CD14-positive monocyte (primary cell): ENCODE measurements at regions not wholly inside any gene's neighbourhood (a gene's known extent, or its start where the extent isn't known, plus 50 kb on each side); places are given as distances from the start of the nearest gene placed in this dataset.

Experiments used
- DNase-seq, 3 donors: peaks; one replicate each; pipeline ENCODE4 v3.0.0-alpha.2; 2011 to 2022
- H2AFZ ChIP-seq: 2 replicates; pipeline ENCODE4 v1.6.0; 2012; ENCODE audit warnings: mild to moderate bottlenecking, low read depth, low read length, inconsistent platforms; ENCODE audit not compliant: insufficient read depth, poor library complexity, severe bottlenecking
- H3K27ac ChIP-seq, 2 donors: 1 replicate in 1 of 2; 2 replicates in 1 of 2; pipeline ENCODE4 v1.5.1; 2012 to 2013; ENCODE audit warnings: low read length in 2 of 2, control low read depth in 1 of 2, inconsistent platforms in 1 of 2, low read depth in 1 of 2, mild to moderate bottlenecking in 1 of 2
- H3K27me3 ChIP-seq, 2 donors: one replicate each; pipeline versions ENCODE4 v1.6.0 to v1.6.1; 2011 to 2013; ENCODE audit warnings: low read length in 2 of 2; ENCODE audit not compliant: control insufficient read depth in 2 of 2, insufficient read depth in 2 of 2
- H3K36me3 ChIP-seq, 2 donors: replicated peaks in 1 of 2; 1 replicate in 1 of 2; 2 replicates in 1 of 2; pipeline versions ENCODE4 v1.5.1 to v1.6.1; 2012 to 2013; ENCODE audit warnings: low read length in 2 of 2, control low read depth in 1 of 2, inconsistent platforms in 1 of 2, mild to moderate bottlenecking in 1 of 2; ENCODE audit not compliant: insufficient read depth in 2 of 2, control insufficient read depth in 1 of 2
- H3K4me1 ChIP-seq, 2 donors: 1 replicate in 1 of 2; 2 replicates in 1 of 2; pipeline versions ENCODE4 v1.5.1 to v1.6.1; 2012 to 2013; ENCODE audit warnings: low read length in 2 of 2, control low read depth in 1 of 2, inconsistent platforms in 1 of 2, mild to moderate bottlenecking in 1 of 2, moderate library complexity in 1 of 2; ENCODE audit not compliant: insufficient read depth in 2 of 2, control insufficient read depth in 1 of 2
- H3K4me2 ChIP-seq: replicated peaks from 2 replicates; pipeline ENCODE3; 2012; ENCODE audit warnings: low read length, moderate library complexity, mild to moderate bottlenecking; ENCODE audit not compliant: poor library complexity, severe bottlenecking; ENCODE audit errors: extremely low read depth
- H3K4me3 ChIP-seq, 3 experiments: fragments of 200-600 bp in 1 of 3; sonication (generic) in 1 of 3; replicated peaks in 1 of 3; 1 replicate in 2 of 3; 2 replicates in 1 of 3; pipeline ENCODE4 v1.5.1; 2011 to 2013; ENCODE audit warnings: low read length in 3 of 3, mild to moderate bottlenecking in 3 of 3, control low read depth in 2 of 3, low read depth in 2 of 3, inconsistent platforms in 1 of 3, moderate library complexity in 1 of 3
- H3K79me2 ChIP-seq: 2 replicates; pipeline ENCODE4 v1.6.0; 2012; ENCODE audit warnings: mild to moderate bottlenecking, control low read depth, inconsistent platforms, low read length, moderate library complexity; ENCODE audit not compliant: insufficient read depth
- H3K9ac ChIP-seq: 2 replicates; pipeline ENCODE4 v1.6.0; 2017; ENCODE audit warnings: low read length, mild to moderate bottlenecking; ENCODE audit not compliant: insufficient read depth, poor library complexity, severe bottlenecking
- H3K9me3 ChIP-seq, 2 donors: replicated peaks in 1 of 2; 1 replicate in 1 of 2; 2 replicates in 1 of 2; pipeline versions ENCODE4 v1.5.1 to v1.6.1; 2012 to 2013; ENCODE audit warnings: low read length in 2 of 2, control low read depth in 1 of 2; ENCODE audit not compliant: control insufficient read depth in 1 of 2, insufficient read depth in 1 of 2
- H4K20me1 ChIP-seq: 2 replicates; pipeline ENCODE4 v1.6.0; 2012; ENCODE audit warnings: mild to moderate bottlenecking, low read length, control low read depth, moderate library complexity; ENCODE audit not compliant: insufficient read depth
- H3K27ac Mint-ChIP-seq, 7 donors: one replicate each; pipeline ENCODE4 v1.8.0; 2020; ENCODE audit warnings: mild to moderate bottlenecking in 7 of 7, mixed read lengths in 7 of 7, moderate library complexity in 6 of 7, inconsistent platforms in 2 of 7
- H3K27me3 Mint-ChIP-seq, 3 donors: one replicate each; pipeline ENCODE4 v1.8.0; 2021 to 2022; ENCODE audit warnings: low read depth in 3 of 3, mild to moderate bottlenecking in 3 of 3, mixed read lengths in 3 of 3, moderate library complexity in 3 of 3, inconsistent platforms in 1 of 3
- H3K36me3 Mint-ChIP-seq, 2 donors: one replicate each; pipeline ENCODE4 v1.8.0; 2020; ENCODE audit warnings: mixed read lengths in 2 of 2, inconsistent platforms in 1 of 2, mild to moderate bottlenecking in 1 of 2
- H3K4me1 Mint-ChIP-seq: one replicate; pipeline ENCODE4 v1.8.0; 2020; ENCODE audit warnings: mild to moderate bottlenecking, mixed read lengths
- H3K4me3 Mint-ChIP-seq, 2 donors: one replicate each; pipeline ENCODE4 v1.8.0; 2020; ENCODE audit warnings: mild to moderate bottlenecking in 2 of 2, mixed read lengths in 2 of 2, moderate library complexity in 1 of 2
- H3K9me3 Mint-ChIP-seq, 7 donors: one replicate each; pipeline ENCODE4 v1.8.0; 2020 to 2022; ENCODE audit warnings: mixed read lengths in 7 of 7, mild to moderate bottlenecking in 6 of 7, moderate library complexity in 6 of 7, inconsistent platforms in 2 of 7
- WGBS: methylation state at CpG from one replicate; pipeline ENCODE4 v1.1.5; 2013; ENCODE audit warnings: missing lambda C conversion rate; ENCODE audit not compliant: insufficient coverage; 5-methylcytosine and 5-hydroxymethylcytosine counted together
- intact Hi-C, 2 donors: fragments of 100-400 bp; cut with micrococcal nuclease; formaldehyde crosslinking; loops; one replicate each; pipeline versions ENCODE4 v1.15.0 to v1.15.1; 2023
- TF ChIP-seq, protein P1 (sequence below): fragments of 200-600 bp; IDR thresholded peaks from one replicate; pipeline ENCODE4 v1.8.0; 2022; ENCODE audit warnings: antibody characterized with exemption, mild to moderate bottlenecking

DNA sequence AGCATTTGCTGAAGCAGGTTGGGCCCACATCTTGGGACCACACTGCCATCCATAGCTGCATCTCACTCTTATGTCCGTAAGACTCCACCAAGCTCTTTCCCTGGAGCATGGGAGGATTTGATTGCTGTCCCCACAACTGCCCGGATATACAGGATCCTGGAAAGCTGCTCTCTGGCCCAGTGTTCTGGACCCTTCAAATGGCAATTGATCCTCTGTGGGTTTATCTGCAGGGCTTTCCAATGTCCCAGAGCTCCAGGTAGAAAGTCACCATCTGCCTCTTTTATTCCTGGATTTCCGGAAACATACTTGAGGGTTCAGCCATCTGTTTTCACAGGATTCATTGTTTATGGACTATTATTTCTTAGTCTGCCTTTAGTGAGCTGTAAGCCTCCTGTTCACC, 214.6 kb downstream of the SREK1 start:
- no peak for DNase-seq
- Histone ChIP-seq H3K9ac (no peak overlapping the region), H3K36me3 (no peaks in the 10 kb centered on the region), H3K4me1 (no peaks in the 10 kb centered on the region), H3K9me3 (no peaks in the 10 kb centered on the region), H3K27me3 (peaks cover 0 to 2% of the 10 kb centered on the region in 2 donors), H3K79me2 (no peaks in the 10 kb centered on the region), H3K4me3 (no peak overlapping the region), H3K27ac (no peak overlapping the region), H3K4me2 (no peak overlapping the region), H2AFZ (no peak overlapping the region), H4K20me1 (no peaks in the 10 kb centered on the region)
- WGBS: 90% methylated on average over 3 of the region's 3 CpGs
- Mint-ChIP-seq H3K4me3 (no peak overlapping the region), H3K4me1 (peaks cover 17% of the 10 kb centered on the region), H3K9me3 (peaks cover 0 to 4% (median 0%) of the 10 kb centered on the region in 7 donors), H3K27me3 (peaks cover 3 to 4% (median 4%) of the 10 kb centered on the region in 3 donors), H3K36me3 (no peaks in the 10 kb centered on the region), H3K27ac (no peak overlapping the region)
- TF ChIP-seq, protein P1, sequence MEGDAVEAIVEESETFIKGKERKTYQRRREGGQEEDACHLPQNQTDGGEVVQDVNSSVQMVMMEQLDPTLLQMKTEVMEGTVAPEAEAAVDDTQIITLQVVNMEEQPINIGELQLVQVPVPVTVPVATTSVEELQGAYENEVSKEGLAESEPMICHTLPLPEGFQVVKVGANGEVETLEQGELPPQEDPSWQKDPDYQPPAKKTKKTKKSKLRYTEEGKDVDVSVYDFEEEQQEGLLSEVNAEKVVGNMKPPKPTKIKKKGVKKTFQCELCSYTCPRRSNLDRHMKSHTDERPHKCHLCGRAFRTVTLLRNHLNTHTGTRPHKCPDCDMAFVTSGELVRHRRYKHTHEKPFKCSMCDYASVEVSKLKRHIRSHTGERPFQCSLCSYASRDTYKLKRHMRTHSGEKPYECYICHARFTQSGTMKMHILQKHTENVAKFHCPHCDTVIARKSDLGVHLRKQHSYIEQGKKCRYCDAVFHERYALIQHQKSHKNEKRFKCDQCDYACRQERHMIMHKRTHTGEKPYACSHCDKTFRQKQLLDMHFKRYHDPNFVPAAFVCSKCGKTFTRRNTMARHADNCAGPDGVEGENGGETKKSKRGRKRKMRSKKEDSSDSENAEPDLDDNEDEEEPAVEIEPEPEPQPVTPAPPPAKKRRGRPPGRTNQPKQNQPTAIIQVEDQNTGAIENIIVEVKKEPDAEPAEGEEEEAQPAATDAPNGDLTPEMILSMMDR: no peak
- intact Hi-C loops: no loop called here

DNA sequence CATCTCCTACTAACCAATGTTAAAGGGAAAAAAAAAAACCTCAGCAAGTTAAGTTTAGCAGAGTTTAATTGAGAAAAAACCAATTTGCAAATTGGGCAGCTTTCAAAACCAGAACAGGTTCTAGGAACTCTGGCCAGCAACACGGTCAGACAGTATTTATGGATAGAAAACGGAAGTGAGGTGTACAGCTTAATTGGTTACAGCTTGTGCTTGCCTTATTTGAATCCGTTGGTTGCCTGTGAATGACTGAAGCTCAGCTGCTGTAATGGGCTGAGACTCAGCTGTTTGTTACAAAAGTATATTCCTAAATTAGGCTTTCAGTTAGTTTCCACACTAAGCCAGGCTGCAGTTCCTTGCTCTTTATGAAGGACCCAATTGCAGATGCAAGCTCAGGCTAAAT, 217.0 kb downstream of the SREK1 start:
- Histone ChIP-seq H3K9me3 (no peaks in the 10 kb centered on the region), H3K4me1 (no peaks in the 10 kb centered on the region), H3K4me2 (no peak overlapping the region), H3K27me3 (peaks cover 0 to 2% of the 10 kb centered on the region in 2 donors), H3K4me3 (no peak overlapping the region), H3K9ac (no peak overlapping the region), H3K36me3 (no peaks in the 10 kb centered on the region), H3K79me2 (no peaks in the 10 kb centered on the region), H3K27ac (no peak overlapping the region), H4K20me1 (no peaks in the 10 kb centered on the region), H2AFZ (no peak overlapping the region)
- 73% methylated on average over 3 of the region's 3 CpGs for WGBS
- TF ChIP-seq, protein P1: no peak
- DNase-seq: no peak
- H3K36me3 Mint-ChIP-seq: no peaks in the 10 kb centered on the region
- H3K27ac Mint-ChIP-seq: no peak overlapping the region
- no peak overlapping the region for H3K4me3 Mint-ChIP-seq
- H3K4me1 Mint-ChIP-seq: peaks cover 10% of the 10 kb centered on the region
- intact Hi-C loops: no loop called here
- H3K27me3 Mint-ChIP-seq: peaks cover 3 to 4% (median 3%) of the 10 kb centered on the region in 3 donors
- peaks cover 0 to 4% (median 0%) of the 10 kb centered on the region in 7 donors for H3K9me3 Mint-ChIP-seq
